ENCODE measurements at regions not wholly inside any gene's neighbourhood (a gene's known extent, or its start where the extent isn't known, plus 50 kb on each side); places are given as distances from the start of the nearest gene placed in this dataset.

GRCh38 chr6:132244744-132245143, 156.5 kb downstream of the MOXD1 start:
- no peak for TF ChIP-seq CTCF (IDR thresholded peaks at IDR 0.05; ENCODE audit: low read depth, low read length)
- DNase-seq (ENCODE audit: extremely low read depth, low read depth): no peak

- DNase-seq (ENCODE audit: extremely low read depth, low read depth): no peak
- no peak for TF ChIP-seq CTCF (IDR thresholded peaks at IDR 0.05; ENCODE audit: low read depth, low read length)
Observed at GRCh38 chr6:132236744-132237143, 164.5 kb downstream of the MOXD1 start.

- DNase-seq (ENCODE audit: extremely low read depth, low read depth): no peak
- no peak for TF ChIP-seq CTCF (IDR thresholded peaks at IDR 0.05; ENCODE audit: low read depth, low read length)
Observed at GRCh38 chr6:132236281-132236680, 165.0 kb downstream of the MOXD1 start.

- no peak for DNase-seq (ENCODE audit: extremely low read depth, low read depth)
- TF ChIP-seq CTCF (IDR thresholded peaks at IDR 0.05; ENCODE audit: low read depth, low read length): no peak
Observed at GRCh38 chr6:132235596-132236280, 165.5 kb downstream of the MOXD1 start.

- DNase-seq (ENCODE audit: extremely low read depth, low read depth): no peak
- no peak for TF ChIP-seq CTCF (IDR thresholded peaks at IDR 0.05; ENCODE audit: low read depth, low read length)
Observed at GRCh38 chr6:132234356-132234755, 166.9 kb downstream of the MOXD1 start.

GRCh38 chr6:132231121-132231884, 170.0 kb downstream of the MOXD1 start:
- no peak for TF ChIP-seq CTCF (IDR thresholded peaks at IDR 0.05; ENCODE audit: low read depth, low read length)
- DNase-seq (ENCODE audit: extremely low read depth, low read depth): no peak

- DNase-seq (ENCODE audit: extremely low read depth, low read depth): no peak
- TF ChIP-seq CTCF (IDR thresholded peaks at IDR 0.05; ENCODE audit: low read depth, low read length): no peak
Observed at GRCh38 chr6:132228894-132229293, 172.4 kb downstream of the MOXD1 start.
